ENCODE measurements at regions not wholly inside any gene's neighbourhood (a gene's known extent, or its start where the extent isn't known, plus 50 kb on each side); places are given as distances from the start of the nearest gene placed in this dataset.

DNA sequence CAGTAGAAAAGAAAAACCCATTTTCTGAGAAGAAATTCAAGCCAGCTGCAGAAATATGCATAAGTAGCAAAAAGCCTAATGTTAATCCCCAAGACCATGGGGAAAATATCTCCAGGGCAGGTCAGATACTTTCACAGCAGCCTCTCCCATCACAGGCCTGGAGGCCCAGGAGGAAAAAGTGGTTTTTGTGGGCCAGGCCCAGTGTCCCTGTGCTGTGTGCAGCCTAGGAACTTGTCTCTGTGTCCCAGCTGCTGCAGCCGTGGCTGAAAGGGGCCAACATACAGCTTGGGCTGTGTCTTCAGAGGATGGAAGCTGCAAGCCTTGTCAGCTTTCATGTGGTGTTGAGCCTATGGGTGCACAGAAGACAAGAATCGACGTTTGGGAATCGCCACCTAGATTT lies 581.0 kb downstream of the C4orf33 start:
- no peak for TF ChIP-seq POLR2A (IDR thresholded peaks at IDR 0.05)
- TF ChIP-seq, protein P1, sequence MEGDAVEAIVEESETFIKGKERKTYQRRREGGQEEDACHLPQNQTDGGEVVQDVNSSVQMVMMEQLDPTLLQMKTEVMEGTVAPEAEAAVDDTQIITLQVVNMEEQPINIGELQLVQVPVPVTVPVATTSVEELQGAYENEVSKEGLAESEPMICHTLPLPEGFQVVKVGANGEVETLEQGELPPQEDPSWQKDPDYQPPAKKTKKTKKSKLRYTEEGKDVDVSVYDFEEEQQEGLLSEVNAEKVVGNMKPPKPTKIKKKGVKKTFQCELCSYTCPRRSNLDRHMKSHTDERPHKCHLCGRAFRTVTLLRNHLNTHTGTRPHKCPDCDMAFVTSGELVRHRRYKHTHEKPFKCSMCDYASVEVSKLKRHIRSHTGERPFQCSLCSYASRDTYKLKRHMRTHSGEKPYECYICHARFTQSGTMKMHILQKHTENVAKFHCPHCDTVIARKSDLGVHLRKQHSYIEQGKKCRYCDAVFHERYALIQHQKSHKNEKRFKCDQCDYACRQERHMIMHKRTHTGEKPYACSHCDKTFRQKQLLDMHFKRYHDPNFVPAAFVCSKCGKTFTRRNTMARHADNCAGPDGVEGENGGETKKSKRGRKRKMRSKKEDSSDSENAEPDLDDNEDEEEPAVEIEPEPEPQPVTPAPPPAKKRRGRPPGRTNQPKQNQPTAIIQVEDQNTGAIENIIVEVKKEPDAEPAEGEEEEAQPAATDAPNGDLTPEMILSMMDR (IDR thresholded peaks at IDR 0.05), result no peak
